ENCODE measurements at regions not wholly inside any gene's neighbourhood (a gene's known extent, or its start where the extent isn't known, plus 50 kb on each side); places are given as distances from the start of the nearest gene placed in this dataset.

DNA sequence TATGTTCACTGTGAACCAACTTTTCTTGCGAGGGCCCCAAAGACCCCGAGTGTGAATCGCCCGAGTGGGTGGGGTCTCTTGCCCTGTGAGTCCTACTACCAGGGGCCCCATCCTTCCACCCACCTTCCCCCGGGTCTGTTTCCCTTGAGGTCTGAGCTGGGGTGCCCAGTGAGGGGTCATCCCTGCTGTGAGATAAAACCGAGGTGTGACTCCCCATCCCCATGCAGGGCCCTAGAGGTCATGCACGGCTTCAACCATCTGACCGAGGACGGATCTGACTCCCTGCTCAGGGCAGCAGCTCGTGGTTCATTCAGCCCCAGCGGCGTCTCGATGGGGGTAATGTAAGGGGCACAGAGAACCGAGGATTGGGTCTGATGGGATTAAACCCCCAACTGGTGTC is 103.1 kb upstream of the SULF2 start:
- TF ChIP-seq, protein P1, sequence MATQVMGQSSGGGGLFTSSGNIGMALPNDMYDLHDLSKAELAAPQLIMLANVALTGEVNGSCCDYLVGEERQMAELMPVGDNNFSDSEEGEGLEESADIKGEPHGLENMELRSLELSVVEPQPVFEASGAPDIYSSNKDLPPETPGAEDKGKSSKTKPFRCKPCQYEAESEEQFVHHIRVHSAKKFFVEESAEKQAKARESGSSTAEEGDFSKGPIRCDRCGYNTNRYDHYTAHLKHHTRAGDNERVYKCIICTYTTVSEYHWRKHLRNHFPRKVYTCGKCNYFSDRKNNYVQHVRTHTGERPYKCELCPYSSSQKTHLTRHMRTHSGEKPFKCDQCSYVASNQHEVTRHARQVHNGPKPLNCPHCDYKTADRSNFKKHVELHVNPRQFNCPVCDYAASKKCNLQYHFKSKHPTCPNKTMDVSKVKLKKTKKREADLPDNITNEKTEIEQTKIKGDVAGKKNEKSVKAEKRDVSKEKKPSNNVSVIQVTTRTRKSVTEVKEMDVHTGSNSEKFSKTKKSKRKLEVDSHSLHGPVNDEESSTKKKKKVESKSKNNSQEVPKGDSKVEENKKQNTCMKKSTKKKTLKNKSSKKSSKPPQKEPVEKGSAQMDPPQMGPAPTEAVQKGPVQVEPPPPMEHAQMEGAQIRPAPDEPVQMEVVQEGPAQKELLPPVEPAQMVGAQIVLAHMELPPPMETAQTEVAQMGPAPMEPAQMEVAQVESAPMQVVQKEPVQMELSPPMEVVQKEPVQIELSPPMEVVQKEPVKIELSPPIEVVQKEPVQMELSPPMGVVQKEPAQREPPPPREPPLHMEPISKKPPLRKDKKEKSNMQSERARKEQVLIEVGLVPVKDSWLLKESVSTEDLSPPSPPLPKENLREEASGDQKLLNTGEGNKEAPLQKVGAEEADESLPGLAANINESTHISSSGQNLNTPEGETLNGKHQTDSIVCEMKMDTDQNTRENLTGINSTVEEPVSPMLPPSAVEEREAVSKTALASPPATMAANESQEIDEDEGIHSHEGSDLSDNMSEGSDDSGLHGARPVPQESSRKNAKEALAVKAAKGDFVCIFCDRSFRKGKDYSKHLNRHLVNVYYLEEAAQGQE (IDR thresholded peaks at IDR 0.05; ENCODE audit: low read depth) = no peak
- no peak for TF ChIP-seq TCF12 (IDR thresholded peaks at IDR 0.05; ENCODE audit: low read depth)
- no peak for TF ChIP-seq RAD21 (IDR thresholded peaks at IDR 0.05; ENCODE audit: low read depth)
- no peak for TF ChIP-seq NFIC (IDR thresholded peaks at IDR 0.05)
- no peak for TF ChIP-seq FOXM1 (IDR thresholded peaks at IDR 0.05; ENCODE audit: borderline replicate concordance, low read depth)

All from Ishikawa (cell line).